GM18507 (cell line): ENCODE measurements at regions not wholly inside any gene's neighbourhood (a gene's known extent, or its start where the extent isn't known, plus 50 kb on each side); places are given as distances from the start of the nearest gene placed in this dataset.
A peak's percentile ranks its signal among the peaks of the same experiment; 100 is the strongest.

Experiments used
- DNase-seq: peaks from one replicate; pipeline ENCODE4 v3.0.0; 2011; ENCODE audit warnings: low read depth; ENCODE audit not compliant: insufficient read length; ENCODE audit errors: extremely low spot score
- FAIRE-seq: peaks from 2 replicates; lab custom pipeline; 2011; peaks lifted over from hg19 to GRCh38; lab: Jason Lieb, UNC

GRCh38 chr14:101695659-101696058, 65.8 kb upstream of the PPP2R5C start:
- no peak for FAIRE-seq
- DNase-seq: no peak

GRCh38 chr14:101704140-101704539, 57.4 kb upstream of the PPP2R5C start:
- no peak for FAIRE-seq
- DNase-seq: no peak

- FAIRE-seq (no peak), DNase-seq (no peak)
Observed at GRCh38 chr14:101705733-101706508, 55.6 kb upstream of the PPP2R5C start.

- DNase-seq (no peak), FAIRE-seq (no peak)
Observed at GRCh38 chr14:101706509-101707067, 54.9 kb upstream of the PPP2R5C start.

GRCh38 chr14:101707068-101707842, 54.3 kb upstream of the PPP2R5C start:
- FAIRE-seq (peak; percentile 94), DNase-seq (peak; percentile 36)

- FAIRE-seq: no peak
- no peak for DNase-seq
Observed at GRCh38 chr14:101707863-101708620, 53.5 kb upstream of the PPP2R5C start.

GRCh38 chr14:101708853-101709532, 52.5 kb upstream of the PPP2R5C start:
- DNase-seq (no peak), FAIRE-seq (no peak)

GRCh38 chr14:101709533-101709881, 52.0 kb upstream of the PPP2R5C start:
- no peak for DNase-seq

GRCh38 chr14:101709962-101710931, 51.3 kb upstream of the PPP2R5C start:
- DNase-seq: no peak
- no peak for FAIRE-seq

More at GRCh38 chr14:101709533-101709881, 52.0 kb upstream of the PPP2R5C start:
- FAIRE-seq: no peak

GRCh38 chr14:101711041-101711856, 50.3 kb upstream of the PPP2R5C start:
- FAIRE-seq (no peak), DNase-seq (no peak)
